K562 (cell line): ENCODE measurements at regions not wholly inside any gene's neighbourhood (a gene's known extent, or its start where the extent isn't known, plus 50 kb on each side); places are given as distances from the start of the nearest gene placed in this dataset.

Experiments
- ATAC-seq: fragments of 200-7000 bp; cut with Tn5 transposase; 3 replicates; pipeline ENCODE4 v1.9.1; 2020; ENCODE audit warnings: moderate library complexity
- BruUV-seq: library from RNA; stranded (reverse); fragments of 400-500 nt; replicated peaks from 2 replicates; lab custom pipeline; 2021; lab: Mats Ljungman, UMichigan
- CTCF ChIA-PET: fragments of 300-600 bp; formaldehyde crosslinking; extraction: SDS; loops from one replicate; lab custom pipeline; 2021; ENCODE audit warnings: low intra/inter-chr PET ratio; lab: Yijun Ruan, JAX
- POLR2A ChIA-PET: fragments of 300-600, 350-650 bp; sonication (Branson Sonifier 250); formaldehyde crosslinking; extraction: SDS; loops from one replicate; lab custom pipeline; 2021; ENCODE audit warnings: antibody characterized with exemption, inconsistent platforms; lab: Yijun Ruan, JAX
- DNase-seq, 4 experiments: peaks; one replicate each; pipeline versions ENCODE4 v3.0.0 to v3.0.0-alpha.2; 2011 to 2018; ENCODE audit warnings: low spot score in 3 of 4, mixed read lengths in 3 of 4; ENCODE audit errors: extremely low read depth in 1 of 4
- FAIRE-seq: peaks from 2 replicates; lab custom pipeline; 2011; peaks lifted over from hg19 to GRCh38; lab: Jason Lieb, UNC
- H2AFZ ChIP-seq: 2 replicates; pipeline ENCODE4 v1.6.0; 2011; ENCODE audit warnings: low read depth, low read length, control low read depth, inconsistent platforms
- H3K27ac ChIP-seq: fragments of 200-600 bp; 3 replicates; pipeline ENCODE4 v1.8.0; 2011; ENCODE audit warnings: low read depth, mild to moderate bottlenecking, control low read depth, inconsistent platforms, low read length, moderate library complexity, mixed read lengths; ENCODE audit errors: extremely low read depth
- H3K27me3 ChIP-seq, 2 experiments: fragments of 300-600 bp in 1 of 2; 2 replicates in 1 of 2; 3 replicates in 1 of 2; pipeline versions ENCODE4 v1.6.0 to v1.8.0; 2011; ENCODE audit warnings: inconsistent platforms in 2 of 2, low read length in 2 of 2, mild to moderate bottlenecking in 1 of 2, mixed read lengths in 1 of 2, moderate library complexity in 1 of 2; ENCODE audit not compliant: control insufficient read depth in 2 of 2, insufficient read depth in 2 of 2
- H3K36me3 ChIP-seq: fragments of 300-600 bp; 3 replicates; pipeline ENCODE4 v1.8.0; 2011; ENCODE audit warnings: mild to moderate bottlenecking, low read length, inconsistent platforms; ENCODE audit not compliant: control insufficient read depth, insufficient read depth
- H3K4me1 ChIP-seq, 2 experiments: fragments of 200-600 bp in 1 of 2; replicated peaks in 1 of 2; 2 replicates in 1 of 2; 3 replicates in 1 of 2; pipeline versions ENCODE4 v1.5.1 to v1.8.0; 2011; ENCODE audit warnings: inconsistent platforms in 2 of 2, low read length in 2 of 2, mild to moderate bottlenecking in 1 of 2, mixed read lengths in 1 of 2, moderate library complexity in 1 of 2; ENCODE audit not compliant: control insufficient read depth in 2 of 2, insufficient read depth in 2 of 2
- H3K4me2 ChIP-seq: 2 replicates; pipeline ENCODE4 v1.6.1; 2011; ENCODE audit warnings: low read length, control low read depth, inconsistent platforms, mixed read lengths; ENCODE audit not compliant: insufficient read depth
- H3K4me3 ChIP-seq: fragments of 200-600 bp; sonication (generic), shearing (Covaris generic); 2 replicates; pipeline ENCODE4 v1.5.1; 2016; ENCODE audit warnings: control low read depth, inconsistent platforms
- H3K79me2 ChIP-seq: fragments of 200-600 bp; 3 replicates; pipeline ENCODE4 v1.8.0; 2011; ENCODE audit warnings: low read length, inconsistent platforms; ENCODE audit not compliant: control insufficient read depth, insufficient read depth
- H3K9ac ChIP-seq, 2 experiments: 2 replicates each; pipeline versions ENCODE4 v1.6.0 to v1.6.1; 2011; ENCODE audit warnings: low read depth in 2 of 2, low read length in 2 of 2, control low read depth in 1 of 2, inconsistent platforms in 1 of 2, mild to moderate bottlenecking in 1 of 2, mixed read lengths in 1 of 2; ENCODE audit not compliant: insufficient read depth in 1 of 2
- H3K9me1 ChIP-seq: one replicate; pipeline ENCODE4 v1.6.0; 2011; ENCODE audit warnings: inconsistent platforms, mild to moderate bottlenecking, low read length, moderate library complexity; ENCODE audit not compliant: control insufficient read depth, insufficient read depth
- H3K9me3 ChIP-seq: replicated peaks from 2 replicates; pipeline ENCODE4 v1.5.1; 2011; ENCODE audit warnings: low read depth, low read length, inconsistent platforms; ENCODE audit not compliant: control insufficient read depth, insufficient read depth
- H4K20me1 ChIP-seq: replicated peaks from 2 replicates; pipeline ENCODE4 v1.6.1; 2011; ENCODE audit warnings: low read length, inconsistent platforms, mixed read lengths; ENCODE audit not compliant: control insufficient read depth, insufficient read depth
- BRF1 ChIP-seq: IDR thresholded peaks from 3 replicates; pipeline ENCODE4 v1.6.1; 2011; ENCODE audit warnings: borderline replicate concordance, mild to moderate bottlenecking; ENCODE audit not compliant: insufficient read length; ENCODE audit errors: extremely low read depth
- ELF1 ChIP-seq: fragments of 200-800 bp; sonication (Bioruptor generic); IDR thresholded peaks from 2 replicates; pipeline ENCODE4 v1.6.1; 2016; ENCODE audit warnings: missing genetic modification characterization, missing compliant biosample characterization
- HNRNPL ChIP-seq: fragments of 200-400 bp; formaldehyde crosslinking; IDR thresholded peaks from 2 replicates; pipeline ENCODE4 v1.6.1; 2017; ENCODE audit warnings: low read depth, mild to moderate bottlenecking, low read length
- STAT5A ChIP-seq: IDR thresholded peaks from 2 replicates; pipeline ENCODE4 v1.6.1; 2012; ENCODE audit warnings: low read length, inconsistent platforms, borderline replicate concordance
- ZHX1 ChIP-seq: fragments of 150-350 bp; conservative IDR thresholded peaks from 2 replicates; pipeline ENCODE4 v1.6.1; 2014; ENCODE audit warnings: low read length
- WGBS: fragments of 100-300 bp; shearing (Covaris generic); methylation state at CpG from one replicate; pipeline ENCODE4 v1.1.6; 2016; ENCODE audit warnings: low coverage, mixed read lengths; ENCODE audit not compliant: insufficient coverage; ENCODE audit errors: missing lambda C conversion rate; 5-methylcytosine and 5-hydroxymethylcytosine counted together
- in situ Hi-C: fragments of 300-500 bp; cut with MboI; formaldehyde crosslinking; loops from 4 replicates; pipeline ENCODE4 v1.15.0; 2018; ENCODE audit warnings: inconsistent platforms, mixed read lengths
- intact Hi-C: fragments of 100-400 bp; cut with micrococcal nuclease; formaldehyde crosslinking; loops from 2 replicates; pipeline ENCODE4 v1.14.2; 2022

- BruUV-seq, result no TSS peak
- Histone ChIP-seq H3K9me1 (no peaks in the 10 kb centered on the region), H3K4me1 (peaks cover 9 to 25% of the 10 kb centered on the region in 2 experiments), H3K36me3 (peaks cover 15% of the 10 kb centered on the region; the same call in 2 of the 3 replicates), H4K20me1 (0 out of 2 replicates have a peak, but pooled peaks cover 2% of the 10 kb centered on the region), H3K9me3 (no peaks in the 10 kb centered on the region), H3K4me3 (no peak overlapping the region), H2AFZ (no peak overlapping the region), H3K4me2 (no peak overlapping the region), H3K79me2 (peaks cover 34% of the 10 kb centered on the region), H3K27ac (no peak overlapping the region), H3K9ac (no peak overlapping the region), H3K27me3 (no peaks in the 10 kb centered on the region)
- CTCF ChIA-PET, result interaction anchor here (0.6 kb wide), 1 partner anchor 40 kb away, joined by 6 read pairs; no protein-coding TSS in a partner anchor
- intact Hi-C loops (no loop called here), in situ Hi-C loops (no loop called here)
- FAIRE-seq (no peak), DNase-seq (no peak), ATAC-seq (no peak)
- POLR2A ChIA-PET, result interaction anchor here (1.1 kb wide), 1 partner anchor 38 kb away, joined by 3 read pairs; no protein-coding TSS in a partner anchor
- no peak for TF ChIP-seq ELF1 (tag)
- no peak for TF ChIP-seq BRF1
- no peak for TF ChIP-seq HNRNPL
- TF ChIP-seq STAT5A, result no peak
- no peak for TF ChIP-seq ZHX1
- WGBS, result 65% methylated on average over 4 of the region's 4 CpGs
Measured at GRCh38 chr15:87649175-87649574, 607.4 kb downstream of the NTRK3 start.
